ENCODE measurements at regions not wholly inside any gene's neighbourhood (a gene's known extent, or its start where the extent isn't known, plus 50 kb on each side); places are given as distances from the start of the nearest gene placed in this dataset.

- TF ChIP-seq RFX5 (IDR thresholded peaks at IDR 0.05) (no peak), CTCF (IDR thresholded peaks at IDR 0.05) (no peak)
These were observed 59.3 kb upstream of the TACR1 start for GRCh38 chr2:75258620-75259019.
